ENCODE measurements at regions not wholly inside any gene's neighbourhood (a gene's known extent, or its start where the extent isn't known, plus 50 kb on each side); places are given as distances from the start of the nearest gene placed in this dataset.

DNA sequence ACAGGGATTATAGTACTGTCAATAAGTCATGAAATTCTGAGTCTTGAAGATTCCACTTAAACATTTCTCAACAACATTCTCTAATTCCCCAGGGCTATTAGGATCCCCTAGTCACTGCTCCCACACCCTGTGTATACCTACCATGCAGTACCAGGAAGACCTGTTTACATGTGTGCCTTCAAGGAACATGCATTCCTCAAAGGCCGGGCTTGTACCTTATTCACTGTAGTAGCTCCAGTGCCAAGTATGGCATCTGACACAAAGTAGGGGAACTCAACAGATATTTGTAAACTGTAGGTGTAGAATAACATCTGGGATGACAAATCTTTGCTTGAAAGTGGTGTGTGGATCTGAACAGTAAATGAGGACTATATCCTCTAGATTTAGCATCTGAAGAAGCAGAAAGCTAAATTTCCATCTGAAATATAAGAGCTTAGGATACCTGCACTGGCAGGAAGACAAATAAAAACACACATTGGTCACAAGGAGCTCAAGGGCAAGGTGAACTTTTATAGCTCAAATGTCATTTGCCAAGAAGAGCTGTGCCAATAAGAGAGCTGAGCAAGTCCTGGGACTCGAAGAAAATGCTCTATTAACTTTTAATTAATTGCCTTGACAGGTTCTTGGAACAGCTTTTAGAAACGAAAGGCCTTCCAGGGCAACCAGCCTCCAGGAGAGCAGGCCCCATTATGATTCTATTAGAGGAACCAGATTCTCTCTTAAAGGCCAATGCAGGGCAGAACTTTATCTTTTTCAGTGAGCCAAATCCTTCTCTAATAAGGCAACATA, 52.3 kb upstream of the MYOT start:
- CTCF ChIA-PET = interaction anchor here (1.1 to 1.6 kb wide), 3 partner anchors 36 to 186 kb away, joined by 3 to 10 read pairs (median 3); no protein-coding TSS in a partner anchor
- ATAC-seq = no peak
- BruUV-seq (replicated peaks) = no TSS peak

More for the DNA sequence above, 52.3 kb upstream of the MYOT start:
- POLR2A ChIA-PET = no interaction called here
- 0 out of 4 replicates have a peak, but pooled peaks cover 0 to 4% of the 10 kb centered on the region in 2 experiments for H3K4me1 ChIP-seq (ENCODE audit: control insufficient read depth in 1 of 2, insufficient read depth in 2 of 2, low read length in 2 of 2)
- intact Hi-C loops (cut with micrococcal nuclease) = no loop called here
- H3K79me2 ChIP-seq (ENCODE audit: insufficient read depth, low read length) = no peaks in the 10 kb centered on the region
- H3K4me3 ChIP-seq (replicated peaks in 1 of 2; ENCODE audit: low read depth in 1 of 2, low read length in 2 of 2) = no peak overlapping the region
- RAD21 ChIA-PET (ENCODE audit: low non-redundant PET in 1 of 2, low total read pairs in 2 of 2, uncharacterized antibody in 2 of 2, unreplicated experiment in 2 of 2) = interaction anchor here in 1 of 2 experiments (1.2 kb wide), 1 partner anchor 37 kb away, joined by 3 read pairs; no protein-coding TSS in a partner anchor
- H3K27me3 ChIP-seq (ENCODE audit: insufficient read depth, low read length) = no peaks in the 10 kb centered on the region
- H3K9ac ChIP-seq (ENCODE audit: low read length) = no peak overlapping the region
- no peaks in the 10 kb centered on the region for H4K20me1 ChIP-seq (ENCODE audit: insufficient read depth)
- no peak for DNase-seq (ENCODE audit: low read depth, low spot score)
- TF ChIP-seq YY1 (IDR thresholded peaks at IDR 0.05; ENCODE audit: extremely low read depth, insufficient replicate concordance, low read depth, low read length) = no peak
- TF ChIP-seq EZH2 (IDR thresholded peaks at IDR 0.05) = no peak
- no peak for TF ChIP-seq RAD21 (IDR thresholded peaks at IDR 0.05; ENCODE audit: low read depth)
- no peak for TF ChIP-seq ZNF274 (IDR thresholded peaks at IDR 0.05; ENCODE audit: low read depth, low read length)
- no peak for TF ChIP-seq ELF1 (IDR thresholded peaks at IDR 0.05; ENCODE audit: borderline replicate concordance, low read depth)
- TF ChIP-seq SP1 (IDR thresholded peaks at IDR 0.05; ENCODE audit: low read depth) = no peak
- no peak for TF ChIP-seq POLR2AphosphoS5 (IDR thresholded peaks at IDR 0.05; ENCODE audit: low read depth, low read length)
- no peak for TF ChIP-seq SRF (IDR thresholded peaks at IDR 0.05; ENCODE audit: low read depth)
- TF ChIP-seq ZFX (IDR thresholded peaks at IDR 0.05) = no peak
- TF ChIP-seq SIN3A (IDR thresholded peaks at IDR 0.05; ENCODE audit: low read depth) = no peak
- no peak for TF ChIP-seq JUND (IDR thresholded peaks at IDR 0.05)
- no peaks in the 10 kb centered on the region for H3K9me2 ChIP-seq (ENCODE audit: insufficient read depth)
- H3K36me3 ChIP-seq (ENCODE audit: control insufficient read depth in 1 of 2, insufficient read depth in 2 of 2, low read length in 2 of 2) = no peaks in the 10 kb centered on the region
- no peak overlapping the region for H3K4me2 ChIP-seq (ENCODE audit: low read length)
- H3K27ac ChIP-seq (ENCODE audit: low read depth, low read length) = no peak overlapping the region
- H3K9me3 ChIP-seq (ENCODE audit: control insufficient read depth in 1 of 2, insufficient read depth in 1 of 2, low read depth in 1 of 2, low read length in 2 of 2) = no peaks in the 10 kb centered on the region
- H2AFZ ChIP-seq (ENCODE audit: low read depth, low read length, poor library complexity, severe bottlenecking) = no peak overlapping the region
